Astrocyte (in vitro differentiated cells and primary cell): ENCODE measurements at regions not wholly inside any gene's neighbourhood (a gene's known extent, or its start where the extent isn't known, plus 50 kb on each side); places are given as distances from the start of the nearest gene placed in this dataset.
"Not testable (repeated sequence)": the region's sequence is repeated elsewhere in the genome, so short reads cannot be mapped to it uniquely, and the experiment has no call there.

Experiments
- EZH2 ChIP-seq: IDR thresholded peaks from 2 replicates; pipeline ENCODE4 v1.6.1; 2012; ENCODE audit warnings: mild to moderate bottlenecking, low read length, inconsistent platforms; ENCODE audit not compliant: insufficient read depth
- TF ChIP-seq, protein P1 (sequence below): IDR thresholded peaks from 2 replicates; pipeline ENCODE4 v1.5.1; 2011; ENCODE audit warnings: low read depth, mild to moderate bottlenecking, inconsistent platforms, low read length, moderate library complexity; ENCODE audit not compliant: insufficient read depth

DNA sequence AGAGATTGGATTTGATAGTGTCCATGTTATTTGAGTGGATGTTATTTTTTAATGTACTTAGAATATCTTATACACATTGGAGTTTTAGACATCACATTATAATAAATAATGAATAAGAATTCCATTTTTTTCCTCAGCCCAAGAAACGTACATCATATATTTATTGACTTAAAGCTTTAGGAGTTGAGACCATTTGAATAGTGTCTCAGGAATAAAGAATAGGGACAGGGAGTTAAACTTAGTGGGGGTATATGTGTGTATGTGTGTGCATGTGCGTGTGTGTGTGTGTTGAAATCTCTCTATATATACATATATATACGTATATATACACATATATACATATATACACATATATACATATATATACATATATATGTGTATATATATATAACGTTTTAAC lies 542.9 kb upstream of the CHD1 start:
- TF ChIP-seq, protein P1, sequence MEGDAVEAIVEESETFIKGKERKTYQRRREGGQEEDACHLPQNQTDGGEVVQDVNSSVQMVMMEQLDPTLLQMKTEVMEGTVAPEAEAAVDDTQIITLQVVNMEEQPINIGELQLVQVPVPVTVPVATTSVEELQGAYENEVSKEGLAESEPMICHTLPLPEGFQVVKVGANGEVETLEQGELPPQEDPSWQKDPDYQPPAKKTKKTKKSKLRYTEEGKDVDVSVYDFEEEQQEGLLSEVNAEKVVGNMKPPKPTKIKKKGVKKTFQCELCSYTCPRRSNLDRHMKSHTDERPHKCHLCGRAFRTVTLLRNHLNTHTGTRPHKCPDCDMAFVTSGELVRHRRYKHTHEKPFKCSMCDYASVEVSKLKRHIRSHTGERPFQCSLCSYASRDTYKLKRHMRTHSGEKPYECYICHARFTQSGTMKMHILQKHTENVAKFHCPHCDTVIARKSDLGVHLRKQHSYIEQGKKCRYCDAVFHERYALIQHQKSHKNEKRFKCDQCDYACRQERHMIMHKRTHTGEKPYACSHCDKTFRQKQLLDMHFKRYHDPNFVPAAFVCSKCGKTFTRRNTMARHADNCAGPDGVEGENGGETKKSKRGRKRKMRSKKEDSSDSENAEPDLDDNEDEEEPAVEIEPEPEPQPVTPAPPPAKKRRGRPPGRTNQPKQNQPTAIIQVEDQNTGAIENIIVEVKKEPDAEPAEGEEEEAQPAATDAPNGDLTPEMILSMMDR = not testable (repeated sequence)
- not testable (repeated sequence) for TF ChIP-seq EZH2
